ENCODE measurements at regions not wholly inside any gene's neighbourhood (a gene's known extent, or its start where the extent isn't known, plus 50 kb on each side); places are given as distances from the start of the nearest gene placed in this dataset.
"Not testable (repeated sequence)": the region's sequence is repeated elsewhere in the genome, so short reads cannot be mapped to it uniquely, and the experiment has no call there.

DNA sequence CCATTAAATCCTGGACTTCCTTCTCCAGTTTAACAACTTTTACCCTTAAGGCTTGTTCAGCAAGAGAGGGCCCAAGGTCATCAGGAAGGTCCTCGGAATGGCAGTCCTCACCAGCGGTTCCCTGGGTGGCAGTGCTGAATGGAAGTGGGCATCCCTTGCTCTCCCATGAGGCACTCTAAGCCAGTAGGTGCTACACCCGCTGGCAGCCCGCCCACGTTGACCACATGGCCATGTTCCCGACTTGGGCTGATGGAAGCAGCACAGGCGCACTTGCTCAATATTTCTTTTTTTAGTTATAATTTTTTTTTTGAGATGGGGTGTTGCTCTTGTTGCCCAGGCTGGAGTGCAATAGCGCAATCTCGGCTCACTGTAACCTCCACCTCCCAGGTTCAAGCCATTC lies 277.9 kb downstream of the ZC4H2 start:
- Histone ChIP-seq H3K27ac (ENCODE audit: low read depth, low read length) (no peak overlapping the region), H3K9me3 (ENCODE audit: control insufficient read depth, low read length) (no peaks in the 10 kb centered on the region), H3K27me3 (ENCODE audit: control insufficient read depth, insufficient read depth, low read length, poor library complexity, severe bottlenecking) (no peaks in the 10 kb centered on the region), H3K9ac (ENCODE audit: extremely low read depth, low read length, poor library complexity, severe bottlenecking) (no peak overlapping the region), H3K4me1 (ENCODE audit: control insufficient read depth, insufficient read depth, low read length) (no peaks in the 10 kb centered on the region), H3K36me3 (ENCODE audit: control insufficient read depth, insufficient read depth, low read length) (no peaks in the 10 kb centered on the region), H3K4me3 (ENCODE audit: low read length) (no peak overlapping the region)
- no peak overlapping the region for H3K27ac Mint-ChIP-seq
- H3K4me1 Mint-ChIP-seq, result no peaks in the 10 kb centered on the region
- H3K4me3 Mint-ChIP-seq, result no peak overlapping the region
- WGBS, 2 experiments (ENCODE audit: insufficient coverage in 1 of 2, insufficient read length in 1 of 2), result 90% methylated on average over 8 of the region's 9 CpGs; no CpG with 5 or more reads in 1 of the 2 experiments
- no peaks in the 10 kb centered on the region for H3K27me3 Mint-ChIP-seq (ENCODE audit: insufficient read depth)
- peaks cover 90% of the 10 kb centered on the region for H3K9me3 Mint-ChIP-seq
- DNase-seq, result no peak
- TF ChIP-seq CTCF (conservative IDR thresholded peaks at IDR 0.05), result no peak
- H3K36me3 Mint-ChIP-seq (ENCODE audit: low read depth), result no peaks in the 10 kb centered on the region

GRCh38 chrX:64695372-64695771 lies 280.9 kb downstream of the ZC4H2 start:
- 79 to 87% methylated on average over 3 to 7 of the region's 7 CpGs for WGBS, 2 experiments (ENCODE audit: insufficient coverage in 1 of 2, insufficient read length in 1 of 2)
- not testable (repeated sequence) for H3K4me3 Mint-ChIP-seq, H3K4me1 Mint-ChIP-seq

GRCh38 chrX:64662876-64663275 lies 267.6 kb upstream of the MTMR8 start:
- H3K9ac ChIP-seq (ENCODE audit: extremely low read depth, low read length, poor library complexity, severe bottlenecking), result no peak overlapping the region
- no peaks in the 10 kb centered on the region for H3K27me3 Mint-ChIP-seq (ENCODE audit: insufficient read depth)
- no peak overlapping the region for H3K27ac Mint-ChIP-seq
- H3K36me3 Mint-ChIP-seq (ENCODE audit: low read depth), result peaks cover 5% of the 10 kb centered on the region
- peaks cover 75% of the 10 kb centered on the region for H3K9me3 Mint-ChIP-seq
- H3K4me1 ChIP-seq (ENCODE audit: control insufficient read depth, insufficient read depth, low read length), result no peaks in the 10 kb centered on the region
- H3K9me3 ChIP-seq (ENCODE audit: control insufficient read depth, low read length), result no peaks in the 10 kb centered on the region
- peak; percentile 51 for DNase-seq
- H3K4me3 Mint-ChIP-seq, result no peak overlapping the region
- H3K4me3 ChIP-seq (ENCODE audit: low read length), result no peak overlapping the region
- no peaks in the 10 kb centered on the region for H3K36me3 ChIP-seq (ENCODE audit: control insufficient read depth, insufficient read depth, low read length)
- no peaks in the 10 kb centered on the region for H3K4me1 Mint-ChIP-seq
- TF ChIP-seq CTCF (conservative IDR thresholded peaks at IDR 0.05), result peak; percentile 18
- H3K27ac ChIP-seq (ENCODE audit: low read depth, low read length), result no peak overlapping the region
- no peaks in the 10 kb centered on the region for H3K27me3 ChIP-seq (ENCODE audit: control insufficient read depth, insufficient read depth, low read length, poor library complexity, severe bottlenecking)
- WGBS, 2 experiments (ENCODE audit: insufficient coverage in 1 of 2, insufficient read length in 1 of 2), result 93% methylated on average over 1 of the region's 1 CpG; no CpG with 5 or more reads in 1 of the 2 experiments

More at GRCh38 chrX:64695372-64695771, 280.9 kb downstream of the ZC4H2 start:
- not testable (repeated sequence) for H3K9ac ChIP-seq (ENCODE audit: extremely low read depth, low read length, poor library complexity, severe bottlenecking); H3K9me3 ChIP-seq (ENCODE audit: control insufficient read depth, low read length); H3K36me3 ChIP-seq (ENCODE audit: control insufficient read depth, insufficient read depth, low read length); H3K27ac ChIP-seq (ENCODE audit: low read depth, low read length); H3K36me3 Mint-ChIP-seq (ENCODE audit: low read depth); H3K27me3 Mint-ChIP-seq (ENCODE audit: insufficient read depth); H3K4me3 ChIP-seq (ENCODE audit: low read length); H3K4me1 ChIP-seq (ENCODE audit: control insufficient read depth, insufficient read depth, low read length); DNase-seq; H3K27ac Mint-ChIP-seq; H3K27me3 ChIP-seq (ENCODE audit: control insufficient read depth, insufficient read depth, low read length, poor library complexity, severe bottlenecking)
- H3K9me3 Mint-ChIP-seq, result peaks cover 74% of the 10 kb centered on the region

DNA sequence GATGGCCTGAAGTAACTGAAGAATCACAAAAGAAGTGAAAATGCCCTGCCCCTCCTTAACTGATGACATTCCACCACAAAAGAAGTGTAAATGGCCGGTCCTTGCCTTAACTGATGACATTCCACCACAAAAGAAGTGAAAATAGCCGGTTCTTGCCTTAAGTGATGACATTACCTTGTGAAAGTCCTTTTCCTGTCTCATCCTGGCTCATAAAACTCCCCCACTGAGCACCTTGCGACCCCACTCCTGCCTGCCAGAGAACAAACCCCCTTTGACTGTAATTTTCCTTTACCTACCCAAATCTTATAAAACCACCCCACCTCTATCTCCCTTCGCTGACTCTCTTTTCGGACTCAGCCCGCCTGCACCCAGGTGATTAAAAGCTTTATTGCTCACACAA lies 262.0 kb upstream of the MTMR8 start:
- H3K36me3 Mint-ChIP-seq (ENCODE audit: low read depth); H3K4me1 Mint-ChIP-seq; H3K4me1 ChIP-seq (ENCODE audit: control insufficient read depth, insufficient read depth, low read length); H3K36me3 ChIP-seq (ENCODE audit: control insufficient read depth, insufficient read depth, low read length); H3K4me3 ChIP-seq (ENCODE audit: low read length); H3K4me3 Mint-ChIP-seq; H3K27me3 ChIP-seq (ENCODE audit: control insufficient read depth, insufficient read depth, low read length, poor library complexity, severe bottlenecking); H3K27me3 Mint-ChIP-seq (ENCODE audit: insufficient read depth); H3K27ac ChIP-seq (ENCODE audit: low read depth, low read length); H3K9me3 ChIP-seq (ENCODE audit: control insufficient read depth, low read length); H3K9ac ChIP-seq (ENCODE audit: extremely low read depth, low read length, poor library complexity, severe bottlenecking): not testable (repeated sequence)
- peaks cover 45% of the 10 kb centered on the region for H3K9me3 Mint-ChIP-seq
- peak overlapping the region; percentile 81 for H3K27ac Mint-ChIP-seq
- WGBS, 2 experiments (ENCODE audit: insufficient coverage in 1 of 2, insufficient read length in 1 of 2), result 37 to 40% methylated on average over 2 to 6 of the region's 6 CpGs
- peak; percentile 71 for DNase-seq

All from endodermal cell (in vitro differentiated cells).